Hematopoietic multipotent progenitor cell treated with erythropoietin and hydrocortisone succinate and interleukin-3 and kit ligand, for 15 days (in vitro differentiated cells): ENCODE measurements at regions not wholly inside any gene's neighbourhood (a gene's known extent, or its start where the extent isn't known, plus 50 kb on each side); places are given as distances from the start of the nearest gene placed in this dataset.

Experiments
- DNase-seq: peaks from one replicate; pipeline ENCODE4 v3.0.0-alpha.2; 2015; ENCODE audit warnings: low spot score

DNA sequence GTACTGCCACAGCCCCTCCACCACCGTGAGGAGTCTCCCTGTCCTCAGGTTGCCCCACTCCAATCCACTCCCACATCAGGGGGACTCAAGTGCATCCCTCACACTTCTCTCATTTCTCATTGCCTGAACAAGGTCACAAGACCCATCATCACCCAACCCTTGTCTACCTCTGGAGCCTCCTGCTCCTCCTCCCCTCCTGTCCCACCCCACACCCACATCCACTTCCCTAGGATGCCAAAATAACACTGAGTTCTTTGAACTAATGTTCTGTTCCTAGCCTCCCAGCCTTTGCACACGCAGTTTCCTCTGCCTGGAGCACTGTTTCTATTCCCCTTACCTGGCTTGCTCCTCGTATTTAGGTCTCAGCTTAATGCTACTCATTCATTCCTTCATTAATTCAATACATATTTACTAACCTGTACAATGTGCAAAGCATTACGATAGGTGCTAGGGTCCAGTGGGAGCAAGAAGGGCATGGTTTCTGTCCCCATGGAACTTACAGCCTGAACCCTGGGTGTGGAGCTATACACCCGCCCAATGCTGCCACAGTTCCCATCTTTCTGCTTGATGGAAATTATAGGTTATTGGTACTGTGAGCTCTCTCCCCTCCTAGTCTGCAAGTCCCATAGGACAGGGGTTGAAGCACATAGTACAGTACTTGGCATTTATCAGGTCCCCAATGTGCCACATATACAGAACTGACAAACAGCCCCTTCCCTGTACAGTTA is 96.1 kb upstream of the GRIK3 start:
- no peak for DNase-seq

DNA sequence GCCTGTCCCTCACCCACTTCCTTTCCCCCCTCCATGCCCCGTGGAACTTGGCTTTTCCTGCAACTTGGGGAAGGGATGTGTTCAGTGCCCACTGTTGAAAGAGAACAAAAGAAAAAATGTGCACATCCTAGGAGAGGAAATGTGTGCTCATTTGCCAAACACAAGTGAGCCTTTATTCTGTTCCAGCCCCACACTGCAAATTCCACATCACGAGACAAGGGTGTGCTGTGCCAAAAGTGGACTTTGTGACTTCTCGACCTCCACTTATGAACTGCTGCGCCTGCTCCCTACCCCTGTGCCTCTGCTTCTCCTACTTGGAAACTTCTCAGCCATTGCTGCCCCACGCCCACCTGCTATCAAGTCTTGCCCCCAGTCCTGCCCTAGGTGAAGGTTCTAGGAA is 97.0 kb upstream of the GRIK3 start:
- no peak for DNase-seq

DNA sequence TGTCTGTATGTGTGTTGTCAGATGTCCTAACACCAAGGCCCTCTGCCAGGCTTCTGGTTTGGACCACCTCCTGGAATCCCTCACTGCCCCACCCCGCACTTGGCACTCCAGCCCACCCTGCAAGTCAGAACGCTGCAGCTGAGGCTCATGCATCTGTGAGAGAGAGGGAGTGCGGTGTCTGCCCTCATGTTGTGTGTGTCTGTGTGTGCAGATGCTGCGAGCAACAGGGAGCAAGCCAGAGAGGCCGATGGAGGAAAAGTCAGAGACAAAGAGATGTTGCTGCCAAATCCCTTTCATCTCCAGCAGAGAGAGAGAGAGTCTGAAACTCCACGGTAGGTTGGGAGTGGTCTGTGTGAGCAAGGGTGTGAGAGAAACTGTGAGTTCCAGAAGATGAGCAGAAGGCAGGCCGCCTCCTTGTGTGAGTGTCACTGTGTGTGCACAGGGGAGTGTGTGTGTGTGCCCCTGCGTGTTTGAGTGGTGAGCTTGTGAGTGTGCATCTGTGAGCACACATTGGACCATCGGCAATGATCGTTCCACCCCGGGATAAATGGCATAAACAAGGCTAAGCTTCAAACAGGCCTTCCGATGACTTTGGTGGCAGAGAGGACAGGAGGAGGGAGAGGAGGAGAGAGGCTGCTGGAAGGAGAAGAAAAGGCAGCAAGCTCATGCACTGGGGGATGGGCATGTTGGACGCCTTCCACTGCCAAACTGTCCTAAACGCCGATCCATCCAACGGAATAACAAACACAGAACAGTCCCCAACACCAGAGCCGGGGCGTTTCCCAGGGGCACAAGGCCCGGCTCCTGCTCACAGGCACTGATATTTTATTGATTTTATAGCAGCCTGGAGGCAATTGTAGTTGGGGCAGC is 99.2 kb upstream of the GRIK3 start:
- DNase-seq, result no peak

DNA sequence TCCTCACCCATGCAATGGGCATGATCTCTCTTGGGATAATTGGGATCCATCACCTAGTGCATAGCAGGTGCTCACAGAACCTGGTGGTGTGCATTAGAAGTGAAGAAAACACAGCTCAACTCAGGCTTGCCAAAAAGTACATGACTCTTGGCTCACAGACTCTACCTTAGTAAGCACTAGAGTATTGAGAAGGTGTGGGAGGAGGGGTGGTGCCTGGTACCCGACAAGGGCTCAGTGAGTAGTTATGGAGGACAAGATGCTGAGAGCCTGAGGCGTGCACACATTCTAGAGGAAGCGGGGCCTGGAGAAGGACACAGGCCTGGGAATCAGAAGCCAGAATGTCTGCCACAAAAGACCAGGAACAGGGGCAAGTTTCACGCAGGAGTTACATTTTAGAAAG is 100.3 kb upstream of the GRIK3 start:
- no peak for DNase-seq

DNA sequence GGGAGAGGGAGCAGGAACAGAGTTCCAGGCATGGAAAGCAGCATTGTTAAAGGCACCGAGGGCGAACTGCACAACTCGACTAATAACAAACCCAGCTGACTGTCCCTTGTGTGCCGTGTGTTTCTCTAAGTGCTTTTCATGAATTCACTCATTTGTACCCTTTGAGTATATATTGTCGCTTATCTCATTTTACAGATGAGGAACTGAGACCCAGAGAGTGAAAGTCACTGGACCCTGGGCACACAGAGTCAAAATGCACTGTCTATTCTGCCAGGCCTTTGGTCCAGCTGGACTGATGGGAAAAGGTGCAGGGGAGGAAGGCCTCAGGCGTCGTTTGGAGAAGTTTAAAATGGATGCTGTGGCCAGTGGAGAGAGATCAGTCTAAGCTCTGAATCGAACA is 100.7 kb upstream of the GRIK3 start:
- no peak for DNase-seq

DNA sequence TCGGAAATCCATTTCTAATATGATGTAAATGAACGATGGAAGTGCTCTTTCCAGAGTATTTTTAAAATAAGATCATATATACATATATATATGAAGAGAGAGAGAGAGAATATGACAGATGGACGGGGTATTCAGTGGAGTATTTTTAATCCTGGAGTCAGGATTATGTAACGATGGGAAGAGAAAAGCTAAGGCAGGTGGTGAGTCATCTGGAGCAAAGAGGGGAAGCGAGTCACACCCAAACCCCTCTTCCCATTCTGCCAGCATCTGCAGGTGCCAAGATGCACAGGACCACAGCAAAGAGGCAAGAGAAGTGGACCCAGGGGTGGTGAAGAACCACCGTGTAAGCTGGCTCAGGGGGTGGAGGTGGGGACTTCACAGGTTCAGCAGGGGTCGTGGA is 102.7 kb upstream of the GRIK3 start:
- DNase-seq, result no peak

DNA sequence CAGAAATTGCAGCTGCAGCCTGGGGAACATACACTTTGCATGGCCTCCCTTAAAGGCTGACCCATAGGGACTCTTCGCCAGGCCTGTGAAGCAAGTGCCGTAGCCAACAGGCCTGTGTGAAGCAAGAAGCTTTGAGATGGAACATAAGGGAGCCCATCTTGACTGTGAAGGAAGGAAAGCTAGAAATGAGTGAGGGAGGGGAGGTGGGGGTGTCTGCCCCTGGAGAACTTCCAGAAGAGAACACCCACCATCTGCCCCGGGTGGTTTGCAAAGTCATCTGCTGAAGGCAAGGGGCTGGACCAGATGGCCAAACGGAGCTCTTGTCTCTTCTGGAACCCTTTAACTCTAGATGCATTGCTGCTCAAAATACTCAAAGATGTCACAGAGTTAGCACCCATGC is 103.3 kb upstream of the GRIK3 start:
- no peak for DNase-seq

DNA sequence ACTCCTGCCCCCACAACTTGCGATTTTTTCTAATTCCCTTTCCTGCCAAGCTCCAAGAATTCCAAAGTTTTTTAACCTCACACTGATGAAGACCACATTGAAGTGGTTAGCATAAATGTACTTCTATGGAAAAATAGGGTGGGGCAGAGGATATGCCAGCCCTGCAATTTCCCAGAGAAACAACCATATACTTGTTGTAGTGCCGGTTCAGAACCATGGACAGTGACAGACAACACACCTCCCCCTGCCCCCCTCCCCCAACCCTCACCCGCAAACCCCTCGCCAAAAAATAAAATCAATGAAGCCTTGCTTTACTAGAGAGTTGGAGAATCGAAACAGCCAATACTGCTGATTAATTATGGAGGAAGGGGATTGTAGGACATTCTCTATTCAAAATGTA is 109.5 kb upstream of the GRIK3 start:
- no peak for DNase-seq

DNA sequence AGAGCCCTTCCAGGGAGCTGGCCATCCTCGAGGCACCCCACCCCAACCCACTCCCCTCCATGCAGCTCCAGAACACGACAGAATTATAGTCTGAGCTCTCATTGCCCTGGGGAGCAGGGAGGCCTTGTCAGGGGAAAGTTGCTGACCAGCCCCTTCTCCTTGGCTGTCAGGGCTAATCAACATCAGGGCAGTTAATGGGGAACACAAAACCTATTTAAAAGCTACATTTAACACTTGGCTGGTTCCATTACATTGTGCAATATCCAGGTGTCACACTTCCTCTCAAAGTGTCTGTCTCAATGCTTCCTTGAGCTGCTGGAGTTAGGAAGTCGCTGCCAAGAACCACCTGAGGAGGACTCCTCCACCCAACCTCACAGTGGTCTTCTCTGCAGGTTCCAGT is 111.8 kb upstream of the GRIK3 start:
- no peak for DNase-seq

DNA sequence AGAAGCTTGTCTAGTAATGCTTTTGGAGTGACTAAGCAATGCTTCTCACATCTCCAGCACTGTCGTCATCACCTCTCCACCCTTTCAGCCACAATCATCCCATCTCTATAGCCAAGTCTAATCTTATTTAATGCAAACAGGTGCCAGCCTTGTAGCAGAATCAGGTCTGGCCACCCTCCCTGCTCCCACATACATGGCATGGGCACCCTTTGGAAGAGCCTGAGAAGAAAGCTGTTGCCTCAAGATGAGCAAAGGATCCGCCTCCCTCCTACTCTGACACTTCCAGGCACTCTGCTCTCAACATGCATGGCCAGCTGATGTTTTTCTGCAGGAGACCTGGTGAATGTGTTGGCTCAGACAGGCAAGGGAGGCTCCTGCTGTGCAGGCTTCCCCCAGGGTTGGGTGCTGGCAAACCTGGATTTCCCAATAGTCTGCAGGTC is 113.1 kb upstream of the GRIK3 start:
- DNase-seq, result no peak

DNA sequence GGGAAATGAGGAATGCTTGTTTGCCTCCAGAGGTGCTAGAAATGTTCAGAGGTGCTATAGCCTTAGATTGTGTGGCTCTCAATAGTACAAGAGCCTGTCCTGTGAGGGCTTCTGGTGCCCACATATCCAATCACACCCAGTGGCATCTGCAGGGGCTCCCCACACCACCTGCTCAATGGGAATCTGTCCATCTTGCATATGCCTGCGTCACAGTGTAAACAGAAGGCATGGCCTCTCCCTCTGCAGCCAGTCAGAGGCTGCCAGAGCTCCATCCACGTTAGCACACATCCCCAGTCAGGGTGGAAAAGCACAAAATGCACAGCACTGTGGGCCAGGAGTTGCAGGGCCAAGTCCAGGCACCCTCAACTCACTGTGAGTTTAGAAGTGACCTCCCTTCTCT is 113.6 kb upstream of the GRIK3 start:
- no peak for DNase-seq

DNA sequence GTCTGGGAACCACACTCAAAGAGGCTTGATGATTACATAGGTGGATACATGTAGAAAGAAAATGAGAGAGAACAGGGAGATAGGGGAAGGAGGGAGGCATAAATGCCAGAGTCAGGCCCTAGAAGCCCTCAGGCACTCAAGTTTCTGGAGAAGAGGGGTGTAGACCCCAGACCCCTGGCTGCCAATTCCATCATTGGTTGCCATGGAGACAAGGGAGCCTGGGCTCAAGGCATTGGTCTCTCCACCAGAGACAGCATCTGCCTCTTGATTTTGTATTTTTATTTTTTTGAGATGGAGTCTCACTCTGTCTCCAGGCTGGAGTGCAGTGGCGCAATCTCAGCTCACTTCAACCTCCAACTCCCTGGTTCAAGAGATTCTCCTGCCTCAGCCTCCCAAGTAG is 114.3 kb upstream of the GRIK3 start:
- DNase-seq, result no peak

DNA sequence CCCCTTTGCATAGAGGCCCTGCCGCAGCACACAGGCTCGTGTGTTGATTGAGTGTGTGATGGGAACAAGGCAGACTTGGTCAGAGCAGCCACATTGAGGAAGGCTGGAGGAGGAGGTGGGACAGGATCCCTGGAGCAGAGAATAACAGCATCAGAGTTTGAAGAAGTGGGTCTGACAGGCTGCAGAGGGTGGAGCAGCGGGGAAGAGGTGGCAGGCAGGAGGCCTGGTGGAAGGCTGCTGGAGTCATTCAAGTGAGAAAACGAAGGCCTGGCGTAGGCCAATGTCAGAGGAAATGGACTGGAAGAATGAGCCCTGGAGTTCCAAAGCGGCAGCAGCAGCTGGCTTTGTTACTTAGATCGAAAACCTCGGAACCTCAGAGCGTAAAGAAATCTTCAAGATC is 115.0 kb upstream of the GRIK3 start:
- no peak for DNase-seq

DNA sequence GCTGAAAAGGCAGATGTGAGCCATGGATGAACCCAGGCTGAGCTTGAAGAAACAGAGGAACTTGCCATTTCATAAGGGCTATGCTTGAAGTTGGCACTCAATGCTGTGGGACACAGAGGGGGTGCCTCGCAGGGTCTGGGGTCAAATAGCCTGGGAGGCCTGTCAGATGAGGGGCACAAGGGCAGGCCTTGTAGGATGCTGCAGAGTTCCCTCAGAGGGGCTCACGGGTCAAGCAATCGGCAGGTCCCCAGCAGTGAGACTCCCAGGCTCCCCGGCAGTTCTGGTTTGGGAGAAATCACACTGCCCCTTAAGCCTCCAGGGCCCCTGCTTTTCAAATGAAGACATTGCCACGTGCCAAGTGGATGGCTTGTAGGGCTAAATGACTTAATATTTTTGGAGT is 116.7 kb upstream of the GRIK3 start:
- DNase-seq, result no peak

DNA sequence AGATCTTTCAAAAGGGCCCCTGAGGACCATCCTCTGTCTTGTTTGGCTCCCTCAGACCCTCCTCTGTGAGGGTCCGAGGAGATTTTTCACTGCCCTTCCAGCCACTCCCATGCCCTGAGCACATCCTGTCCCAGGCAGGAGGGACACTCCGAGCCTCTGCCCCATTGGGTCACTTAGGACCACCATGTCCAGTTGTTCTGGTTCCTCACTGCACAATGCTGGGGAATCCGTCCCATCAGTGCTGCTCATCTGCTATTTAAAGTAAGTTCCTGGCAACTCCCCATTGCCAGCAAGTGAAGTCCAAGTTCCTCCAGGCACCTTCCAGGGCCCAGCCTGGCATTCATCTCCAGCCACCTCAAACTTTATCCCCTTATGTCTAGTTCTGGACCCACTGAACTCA is 117.5 kb upstream of the GRIK3 start:
- DNase-seq, result no peak

DNA sequence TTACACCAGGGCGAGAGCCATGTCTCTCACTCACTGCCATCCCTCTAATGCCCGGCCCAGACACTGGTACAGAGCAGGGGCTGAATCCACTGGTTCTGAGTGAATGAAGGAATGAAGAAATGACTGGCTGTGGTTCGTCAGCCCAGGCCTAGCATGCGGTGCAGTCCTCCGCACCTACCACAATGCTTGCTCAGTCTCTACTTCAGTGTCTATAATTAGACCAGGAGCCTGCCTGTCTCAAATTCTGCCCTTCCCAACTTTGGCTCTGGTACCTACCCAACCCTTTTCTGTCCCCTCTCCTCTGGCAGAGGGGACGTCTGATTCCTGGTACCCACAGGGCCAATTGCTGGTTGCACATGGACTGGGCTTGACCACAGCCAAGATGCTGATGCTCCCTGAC is 118.2 kb upstream of the GRIK3 start:
- no peak for DNase-seq

DNA sequence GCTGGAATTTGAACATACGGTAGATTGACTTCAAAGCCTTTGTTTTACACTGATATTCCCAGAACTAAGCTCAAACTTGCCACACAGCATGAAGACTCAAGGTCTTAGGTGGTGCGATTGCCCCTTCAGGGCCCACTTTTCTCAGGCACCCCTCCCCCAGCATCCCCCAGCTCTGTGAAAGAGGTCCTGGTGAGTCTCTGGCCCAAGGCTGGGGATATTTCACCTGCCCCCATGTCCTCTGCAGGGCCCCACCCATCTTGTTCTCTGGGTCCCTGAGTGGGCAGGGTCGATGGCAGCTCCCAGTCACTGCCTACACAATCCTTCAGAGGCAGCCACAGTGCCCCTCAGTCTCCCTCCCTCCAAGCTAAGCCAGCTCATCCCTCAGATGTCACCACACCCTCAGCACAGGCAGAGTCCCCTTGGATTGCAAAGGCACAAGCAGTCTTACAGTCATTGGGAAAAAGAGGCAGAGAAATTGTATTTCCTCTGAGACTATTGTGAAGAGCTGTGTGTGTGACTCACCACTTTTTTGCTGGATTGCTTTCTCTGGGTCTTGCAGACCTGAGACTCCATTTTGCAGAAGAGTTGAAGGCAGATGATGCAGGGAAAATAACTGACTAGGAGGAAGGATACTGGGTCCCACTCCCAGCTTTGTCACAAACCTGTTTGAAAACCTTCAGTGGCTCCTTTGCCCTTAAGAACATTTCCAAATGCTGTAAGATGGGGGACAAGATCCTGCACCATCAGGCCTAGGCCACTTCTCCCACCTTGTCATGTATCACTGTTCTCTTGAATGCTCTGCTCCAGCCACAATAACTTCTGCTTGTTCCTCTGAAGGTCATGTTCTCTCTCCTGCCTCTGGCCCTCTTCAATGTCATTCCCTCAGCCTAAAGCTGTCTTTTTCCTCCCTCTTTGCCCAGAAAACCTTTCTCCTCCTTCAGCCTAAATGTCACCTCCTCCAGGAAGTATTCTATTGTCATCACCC is 119.1 kb upstream of the GRIK3 start:
- no peak for DNase-seq

DNA sequence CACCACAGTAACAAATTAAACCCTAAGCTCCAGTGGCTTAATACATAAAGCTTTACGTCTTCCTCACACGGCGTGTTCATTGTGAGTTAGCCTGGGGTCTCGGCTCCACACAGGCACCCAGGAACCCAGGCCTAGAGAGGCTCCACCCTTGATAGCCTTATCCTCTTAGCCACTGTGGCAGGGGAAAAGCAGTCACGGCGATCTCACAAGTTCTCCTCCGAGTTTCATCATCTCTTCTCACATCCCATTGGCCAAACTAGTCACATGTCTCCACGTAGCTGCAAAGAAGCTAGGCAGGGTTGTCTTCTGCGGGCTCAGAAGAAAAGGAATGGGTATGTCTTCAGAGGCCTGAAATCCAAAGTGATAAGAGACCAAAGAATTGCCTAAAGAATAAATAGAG is 122.3 kb upstream of the GRIK3 start:
- DNase-seq, result no peak

DNA sequence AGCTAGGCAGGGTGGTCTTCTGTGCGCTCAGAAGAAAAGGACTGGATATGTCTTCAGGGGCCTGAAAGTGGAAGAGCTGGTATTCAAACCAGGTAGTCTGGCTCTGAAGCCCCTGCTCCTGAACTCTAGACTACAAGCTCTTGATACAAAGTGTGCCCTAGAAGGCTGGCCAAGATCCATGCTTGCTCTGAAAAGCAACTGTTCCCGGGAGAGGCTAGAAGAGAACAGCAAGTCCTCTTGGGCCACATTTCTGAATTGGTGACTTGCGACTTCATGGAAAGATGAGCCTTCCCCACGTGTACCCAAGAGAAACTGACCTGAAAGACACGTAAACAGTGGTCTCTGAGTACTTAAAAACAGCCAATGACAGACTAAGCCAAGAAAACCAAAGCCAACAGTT is 123.3 kb upstream of the GRIK3 start:
- no peak for DNase-seq

DNA sequence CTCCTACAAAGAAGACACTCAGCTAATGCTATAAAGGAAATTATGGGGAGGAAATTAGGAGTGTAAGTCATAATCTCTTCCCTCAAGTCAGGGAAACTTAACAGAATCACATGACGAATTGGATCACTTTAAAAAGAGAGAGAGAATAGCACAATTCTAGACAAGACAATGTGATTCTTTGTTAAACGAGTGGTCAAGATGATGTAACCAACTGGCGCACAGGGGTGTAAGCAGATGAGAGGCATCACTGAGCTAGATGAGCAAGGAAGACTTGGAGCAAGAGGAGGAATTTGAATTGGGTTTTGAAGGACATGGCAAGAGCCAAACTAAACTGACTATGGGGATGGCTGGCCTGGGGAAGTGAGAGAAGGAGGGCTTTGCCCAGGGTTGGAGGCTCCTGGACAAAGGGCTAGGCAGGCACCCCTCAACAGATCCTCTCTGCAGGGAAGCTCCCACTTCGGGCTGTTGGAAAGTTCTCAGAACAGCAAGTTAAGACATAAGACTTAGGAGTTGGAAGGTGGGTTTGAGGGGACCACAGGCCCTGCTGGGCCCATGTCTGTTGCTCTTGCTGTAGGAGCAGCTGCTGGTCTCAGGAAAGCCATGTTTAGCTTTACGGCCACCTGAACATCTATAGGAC is 123.9 kb upstream of the GRIK3 start:
- no peak for DNase-seq

DNA sequence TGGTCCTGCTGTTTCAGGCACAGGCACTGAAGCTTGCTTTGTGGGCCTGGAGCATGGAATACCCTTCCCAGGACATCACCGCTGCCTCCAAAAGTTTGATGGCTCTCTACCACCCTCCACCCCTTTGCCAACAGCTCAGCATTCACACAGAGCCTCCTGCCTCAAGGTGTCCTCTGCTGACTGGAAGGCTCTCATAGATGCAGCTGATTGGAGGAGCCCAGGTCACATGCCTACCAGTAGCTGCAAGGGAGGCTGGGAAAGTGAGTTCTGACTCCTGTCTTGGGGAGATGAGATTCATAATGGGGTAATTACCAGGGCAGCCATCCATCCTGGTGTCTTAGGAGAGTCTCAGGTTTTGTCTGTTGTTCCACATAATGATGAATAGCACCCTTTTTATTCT is 124.8 kb upstream of the GRIK3 start:
- no peak for DNase-seq

DNA sequence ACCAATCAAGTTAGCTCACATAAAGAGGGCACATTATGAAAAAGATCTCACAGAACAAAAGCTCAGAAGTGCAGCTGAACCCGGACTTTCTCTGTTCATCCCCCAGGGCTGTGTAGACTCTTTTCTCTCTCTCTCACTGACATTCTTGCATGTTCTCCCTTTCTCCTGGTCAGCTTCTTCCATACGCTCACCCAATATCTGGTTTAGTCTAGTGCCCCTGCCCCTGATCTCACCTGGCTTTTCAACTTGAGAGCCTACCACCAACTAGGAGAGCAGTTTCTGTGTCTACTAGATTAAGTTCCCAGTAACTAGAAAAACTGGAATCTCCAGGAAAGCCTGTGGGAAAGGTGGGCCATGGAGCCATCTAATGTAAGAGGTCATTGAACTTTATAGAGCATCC is 126.9 kb upstream of the GRIK3 start:
- no peak for DNase-seq
